HG03175 (cell line): ENCODE measurements at regions not wholly inside any gene's neighbourhood (a gene's known extent, or its start where the extent isn't known, plus 50 kb on each side); places are given as distances from the start of the nearest gene placed in this dataset.

Experiments used
- ATAC-seq: cut with Tn5 transposase; IDR thresholded peaks from one replicate; pipeline ENCODE4 v1.9.1; 2021; ENCODE audit warnings: mild to moderate bottlenecking, moderate library complexity; ENCODE audit not compliant: unreplicated experiment

DNA sequence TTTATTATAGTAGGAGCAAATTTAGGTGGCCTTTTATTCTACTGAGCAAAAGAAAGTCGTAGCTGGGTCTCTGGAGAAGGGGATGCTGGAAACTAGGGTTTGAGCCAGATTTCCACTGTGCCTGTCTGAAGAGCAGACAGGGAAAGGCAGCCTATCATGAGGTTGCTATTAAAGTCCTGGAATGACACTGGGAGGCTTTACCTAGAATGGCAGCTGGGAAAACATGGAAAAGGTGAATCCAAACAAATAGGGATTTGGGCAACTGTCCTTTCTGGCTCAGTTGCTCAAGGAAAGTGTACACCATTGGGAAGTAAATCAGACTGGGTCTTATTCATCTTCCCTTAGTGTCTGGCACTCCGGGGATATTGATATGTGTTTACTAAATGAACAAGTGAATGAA, 154.6 kb downstream of the MTX2 start:
- no peak for ATAC-seq

DNA sequence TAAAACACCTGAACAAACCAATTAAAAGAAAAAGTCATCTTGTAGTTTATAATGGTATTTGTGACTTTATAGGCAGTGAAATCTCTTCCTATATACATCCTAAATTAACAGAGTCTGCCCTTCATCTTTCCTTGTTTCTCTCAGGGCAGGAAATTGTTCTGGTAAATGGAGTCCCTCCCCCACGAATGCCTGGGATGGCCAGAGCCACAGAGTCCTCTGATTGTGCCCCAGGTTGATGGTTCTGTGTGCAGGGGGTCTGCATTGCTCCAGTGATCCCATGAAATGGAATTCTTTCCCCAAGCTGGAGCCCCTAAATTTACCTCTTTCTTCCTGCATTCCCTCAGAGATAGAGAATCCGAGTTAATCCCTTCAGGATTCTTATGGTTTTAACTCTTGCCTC, 155.5 kb downstream of the MTX2 start:
- no peak for ATAC-seq

DNA sequence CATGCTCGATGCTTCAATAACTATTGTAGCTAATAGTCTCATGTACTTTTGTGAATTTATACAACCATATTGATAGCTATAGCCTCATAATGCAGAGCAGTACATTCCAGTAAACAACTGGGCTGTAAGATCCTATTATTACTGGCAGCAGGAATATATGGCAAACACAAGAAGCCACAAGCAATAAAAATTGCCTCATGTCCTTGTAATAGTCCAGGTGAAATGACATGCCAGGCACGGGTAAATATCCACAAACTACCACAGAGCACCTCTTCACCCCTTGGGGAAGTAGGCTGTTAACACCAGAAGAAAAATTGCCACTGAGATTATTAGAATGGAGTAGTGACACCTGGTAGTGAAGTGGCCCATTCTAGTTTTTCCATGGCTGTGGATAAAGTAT, 158.3 kb downstream of the MTX2 start:
- ATAC-seq, result no peak

DNA sequence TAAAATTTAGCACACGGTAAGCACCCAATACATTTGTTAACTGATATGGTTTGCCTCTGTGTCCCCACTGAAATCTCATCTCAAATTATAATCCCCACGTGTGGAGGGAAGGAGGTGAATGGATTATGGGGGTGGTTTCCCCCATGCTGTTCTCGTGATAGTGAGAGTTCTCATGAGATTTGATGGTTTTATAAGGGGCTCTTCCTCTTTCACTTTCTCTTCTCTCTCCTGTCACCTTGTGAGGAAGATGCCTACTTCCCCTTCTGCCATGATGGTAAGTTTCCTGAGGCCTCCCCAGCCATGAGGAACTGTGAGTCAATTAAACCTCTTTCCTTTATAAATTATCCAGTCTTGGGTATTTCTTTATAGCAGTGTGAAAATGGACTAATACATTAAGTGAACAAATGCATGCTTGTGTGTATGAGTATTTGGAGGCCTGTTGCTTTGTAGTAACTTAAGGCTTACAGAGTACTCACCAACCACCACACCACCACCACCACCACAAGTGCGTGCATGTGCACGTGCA, 159.8 kb downstream of the MTX2 start:
- peak; percentile 58 for ATAC-seq

DNA sequence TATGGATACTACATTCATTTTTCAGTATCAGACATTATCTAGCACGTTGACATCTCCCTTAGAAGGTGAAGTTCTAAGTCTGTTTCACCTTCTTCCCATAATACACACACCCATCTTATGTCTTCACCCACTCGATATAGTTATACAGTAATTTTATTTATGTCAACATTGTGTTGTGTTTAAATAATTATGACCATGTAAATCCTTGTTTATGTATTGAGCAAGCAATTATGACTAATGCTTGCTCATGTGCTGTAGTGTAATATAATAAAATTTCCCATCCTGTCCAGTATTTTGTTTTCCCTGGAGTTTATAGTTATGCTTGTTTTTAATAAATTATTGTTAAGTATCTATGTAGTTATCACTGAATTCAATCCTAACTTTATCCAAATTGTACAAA, 163.2 kb downstream of the MTX2 start:
- ATAC-seq, result no peak

DNA sequence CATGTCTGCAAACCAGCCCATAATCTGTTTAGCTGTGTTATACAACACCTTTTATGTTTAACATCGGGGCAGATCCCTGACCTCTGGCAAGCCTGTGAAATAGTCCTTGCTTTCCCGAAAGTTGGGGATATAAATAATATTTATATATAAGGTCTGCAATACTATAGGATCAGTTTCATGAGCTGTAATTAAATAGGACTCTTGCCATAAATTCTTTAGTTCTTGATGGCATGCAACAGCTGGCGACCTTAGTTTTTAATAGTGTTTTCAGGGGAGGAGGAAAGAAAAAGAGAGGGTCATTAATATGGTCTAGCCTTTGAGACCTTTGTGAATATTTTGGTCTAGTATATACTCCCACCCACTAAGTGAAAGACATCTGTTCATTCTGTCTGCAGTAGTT, 166.5 kb downstream of the MTX2 start:
- no peak for ATAC-seq

DNA sequence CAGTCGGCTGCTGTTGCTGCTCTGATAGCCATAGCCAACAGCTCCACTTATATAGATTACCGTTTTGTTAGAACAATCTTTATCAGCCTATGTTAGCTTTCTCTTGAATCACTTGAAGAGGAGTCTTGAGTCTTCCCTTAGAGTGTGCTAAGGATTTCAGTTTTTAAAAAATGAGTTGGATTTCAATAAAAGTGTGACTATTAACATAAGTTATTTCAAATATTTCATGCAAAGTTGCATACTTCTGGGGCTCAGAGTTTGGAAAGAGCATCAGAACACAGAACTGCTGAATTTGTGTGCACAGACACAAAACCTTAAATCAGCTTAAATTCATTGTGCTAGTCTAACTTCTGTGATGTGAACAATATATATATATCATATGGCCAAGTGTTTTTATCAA, 174.7 kb downstream of the MTX2 start:
- no peak for ATAC-seq

DNA sequence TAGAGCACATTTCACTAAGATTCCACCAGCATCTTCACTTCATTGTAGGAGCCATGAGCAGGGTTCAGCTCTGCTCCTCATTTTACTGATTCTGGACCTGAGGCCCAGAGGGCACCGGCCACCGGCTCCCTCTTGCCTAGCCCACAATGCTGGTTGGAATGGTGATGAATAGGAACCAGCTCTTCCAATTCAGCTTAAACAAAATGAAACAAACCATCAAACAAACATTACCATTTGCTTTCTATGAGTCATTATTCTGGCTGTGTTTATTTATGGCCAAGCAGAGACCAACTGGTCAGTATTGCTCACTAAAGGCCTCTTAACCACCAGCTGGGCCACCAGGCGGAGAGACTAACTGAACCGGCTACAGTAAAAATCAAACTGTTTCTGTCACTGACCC, 176.7 kb downstream of the MTX2 start:
- ATAC-seq, result no peak

DNA sequence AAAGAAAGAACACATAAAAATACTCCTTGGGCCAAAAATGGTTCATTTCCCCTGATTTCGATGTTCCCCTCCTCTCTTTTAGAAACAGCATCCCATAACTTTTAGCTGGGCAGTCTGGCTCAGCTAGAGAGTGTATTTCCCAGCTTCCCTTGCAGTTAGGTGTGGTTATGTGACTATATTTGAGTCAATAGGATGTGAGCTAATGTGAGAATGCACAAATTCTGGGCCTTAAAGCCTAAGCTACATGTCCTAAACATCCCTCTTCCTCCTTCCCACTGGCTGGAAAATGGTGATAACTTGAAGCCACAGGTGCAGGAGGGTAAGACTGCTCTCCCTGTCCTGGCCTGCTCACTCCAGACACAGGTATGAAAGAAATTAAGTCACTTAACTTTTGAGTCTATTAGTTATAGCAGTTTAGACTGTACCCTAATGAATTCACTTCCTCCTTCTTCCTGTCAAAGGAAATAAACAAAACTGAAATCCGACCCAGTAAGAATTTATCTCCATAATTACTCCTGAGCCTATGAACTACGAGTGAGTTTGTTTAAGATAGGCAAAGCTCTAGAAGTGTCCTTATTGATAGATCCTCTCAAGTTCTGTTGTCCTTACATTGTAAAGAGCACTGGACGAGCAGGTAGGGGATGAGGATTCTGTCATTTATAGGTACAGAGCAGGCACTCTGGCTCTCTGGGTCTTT, 177.6 kb downstream of the MTX2 start:
- ATAC-seq, result no peak

DNA sequence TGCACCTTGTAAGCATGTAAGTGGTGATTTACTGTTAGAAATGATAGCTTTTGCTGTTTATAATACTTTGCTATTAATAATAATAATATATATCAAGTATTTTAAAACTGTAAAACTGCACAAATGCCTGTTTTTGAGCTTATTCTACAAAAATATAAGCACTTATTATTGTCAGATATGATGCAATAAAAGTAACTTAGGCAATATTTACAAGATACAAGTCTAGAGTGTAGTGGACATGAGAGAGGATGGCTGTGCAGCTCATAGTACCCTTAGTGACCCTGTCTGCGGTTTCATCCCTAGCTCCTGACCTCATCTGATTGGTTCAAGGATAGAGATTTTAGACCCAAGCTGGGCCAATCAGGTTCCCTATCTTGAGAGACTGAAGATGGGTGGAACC, 178.4 kb downstream of the MTX2 start:
- no peak for ATAC-seq

DNA sequence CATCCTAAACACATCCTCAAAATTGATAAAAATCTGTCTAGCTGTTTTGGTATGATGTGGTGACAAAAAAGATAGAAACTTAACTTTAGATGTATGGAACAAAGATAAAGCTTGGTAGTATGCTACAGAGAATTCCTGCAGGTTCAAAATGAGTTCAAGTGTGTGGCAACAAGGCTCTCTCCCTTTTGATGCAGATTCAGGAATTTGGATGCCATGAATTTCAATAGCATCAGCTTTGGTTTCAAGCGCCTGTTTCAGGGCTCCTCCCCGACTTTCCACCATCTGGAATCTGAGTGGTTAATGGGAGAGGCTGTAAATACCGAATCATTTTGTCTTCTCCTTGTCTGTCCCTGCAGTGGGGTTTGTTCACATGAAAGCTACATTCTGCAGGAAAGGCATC, 180.6 kb downstream of the MTX2 start:
- ATAC-seq, result no peak

DNA sequence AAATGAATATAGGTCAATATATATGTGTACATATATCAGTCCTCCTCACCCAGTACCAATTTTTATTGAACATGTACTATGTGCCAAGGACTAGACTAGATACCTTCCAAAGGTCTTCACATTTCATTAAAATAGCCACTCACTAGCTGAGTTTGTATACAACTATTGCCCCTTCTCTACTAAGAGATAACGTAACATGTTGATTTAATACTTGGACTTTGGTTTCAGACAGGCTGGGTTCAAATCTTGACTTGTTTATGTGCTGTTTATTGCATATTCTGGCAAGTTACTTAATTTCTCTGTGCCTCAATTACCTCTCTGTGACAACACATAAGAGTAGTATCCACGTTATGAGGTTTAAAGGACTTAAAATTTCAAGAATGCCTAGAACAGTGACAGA, 184.5 kb downstream of the MTX2 start:
- ATAC-seq, result no peak

DNA sequence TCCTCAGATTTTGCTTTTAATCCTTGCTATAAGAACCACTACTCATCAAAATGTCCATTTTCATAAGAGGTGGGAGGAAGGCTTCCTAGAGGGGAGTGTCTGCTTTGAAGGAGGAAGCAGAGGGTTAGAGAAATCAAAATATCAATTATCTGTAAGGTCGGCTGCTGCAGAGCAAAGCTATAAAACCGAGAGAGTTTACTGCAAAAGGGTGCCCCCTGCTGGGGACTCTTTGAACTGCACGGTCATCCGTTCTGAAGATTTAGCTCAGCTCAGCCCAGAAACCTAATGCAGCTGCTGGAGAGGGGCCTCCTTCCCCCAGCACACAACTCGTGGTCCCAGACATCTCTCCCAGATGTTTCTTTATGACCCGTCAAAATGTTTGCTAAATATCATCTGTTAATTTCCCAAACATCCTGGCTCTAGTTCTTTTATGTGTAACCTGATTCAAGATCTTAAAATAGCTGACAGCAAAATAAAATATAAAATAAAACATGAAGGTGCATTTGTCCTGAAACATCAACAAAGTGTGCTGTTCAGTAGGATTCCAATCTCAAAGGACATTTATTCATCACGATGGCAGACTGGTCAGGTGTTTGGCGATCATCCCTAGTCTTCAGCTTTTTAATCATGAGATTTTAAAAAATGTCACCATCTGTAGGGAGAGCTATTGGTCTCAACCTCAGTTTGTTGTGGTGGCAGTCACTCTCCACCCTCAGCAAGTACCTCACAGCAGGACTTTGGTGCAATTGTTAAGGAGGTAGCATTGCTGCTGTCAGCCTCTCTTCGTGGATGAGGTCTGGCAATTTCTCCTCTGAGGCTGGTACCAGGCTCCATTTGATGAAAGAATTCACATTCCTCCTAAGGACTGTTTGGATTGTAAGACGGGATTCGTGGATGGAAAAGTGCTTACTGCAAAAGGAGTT, 185.9 kb downstream of the MTX2 start:
- peak; percentile 73 for ATAC-seq

DNA sequence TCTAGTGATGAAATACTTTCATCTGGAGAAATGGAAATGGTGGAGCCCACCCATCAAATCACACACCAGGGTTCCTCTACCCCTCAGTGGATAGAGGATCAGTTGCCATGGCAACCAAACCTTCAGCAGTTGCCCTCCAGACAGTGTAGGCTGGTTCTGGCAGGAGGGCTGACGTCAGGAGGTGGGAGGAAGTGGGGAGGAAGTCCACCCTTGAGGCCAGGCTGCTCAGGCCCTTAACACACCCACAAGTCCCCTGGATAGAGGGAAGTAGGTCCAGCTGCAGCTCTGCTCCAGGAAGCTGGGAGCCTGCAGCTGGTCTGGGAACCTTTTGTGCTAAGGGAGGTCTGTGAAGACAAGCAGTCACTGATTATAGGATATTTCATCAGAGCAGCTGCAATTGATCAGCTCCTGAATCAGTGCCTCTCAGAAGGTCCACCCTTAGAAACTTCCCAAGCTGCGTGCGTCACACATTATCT, 186.6 kb downstream of the MTX2 start:
- ATAC-seq, result no peak

DNA sequence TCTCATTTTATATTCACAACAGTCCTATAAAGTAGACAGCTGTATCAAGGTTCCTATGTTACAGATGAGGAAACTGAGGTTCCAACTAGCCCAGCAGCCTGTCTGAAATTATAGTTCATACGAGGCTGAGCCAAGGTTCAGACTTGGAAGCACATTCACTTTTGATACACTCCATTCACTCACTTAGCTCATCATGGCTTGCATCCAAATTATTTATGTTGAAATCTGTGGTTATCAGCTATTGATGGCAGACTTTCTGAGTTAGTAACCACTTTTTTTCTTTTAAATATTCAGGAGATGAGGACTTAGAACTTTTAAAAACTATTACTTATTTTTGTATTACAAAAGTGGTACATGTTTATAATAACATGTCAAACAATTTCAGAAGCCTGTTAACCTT, 188.2 kb downstream of the MTX2 start:
- no peak for ATAC-seq

DNA sequence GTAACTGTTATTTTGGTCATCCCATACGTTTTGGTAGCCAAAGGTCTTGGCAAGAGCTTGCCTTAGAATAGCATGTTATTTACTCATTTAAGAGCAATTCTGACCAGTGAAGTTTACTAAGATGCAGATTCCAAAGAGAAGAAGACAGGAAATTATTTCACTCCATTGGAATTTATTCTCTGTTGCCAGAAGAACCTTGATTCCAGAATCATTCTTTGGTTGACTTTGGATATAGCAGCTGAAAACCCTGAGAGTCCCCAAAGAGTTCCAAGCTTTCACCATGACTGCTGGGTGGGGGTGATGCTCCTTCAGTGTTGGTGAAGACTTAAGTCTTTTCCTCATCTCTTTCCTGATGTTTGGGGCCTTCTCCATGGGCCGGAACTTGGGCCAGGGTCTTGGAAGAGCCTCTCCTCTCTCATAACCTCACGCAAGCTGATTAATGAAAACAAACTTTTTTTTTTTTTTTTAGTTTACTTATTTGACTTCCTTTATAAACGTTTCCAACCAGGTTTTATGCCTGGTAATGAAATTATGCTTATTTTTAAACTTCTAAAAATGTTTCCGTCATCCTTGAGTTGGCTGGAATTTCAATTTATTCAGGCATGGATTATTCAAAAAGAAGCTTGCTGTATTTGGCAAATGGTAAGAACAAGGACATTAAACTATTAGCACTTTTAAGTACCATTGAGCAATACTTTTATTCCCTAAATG, 192.0 kb downstream of the MTX2 start:
- ATAC-seq, result no peak

DNA sequence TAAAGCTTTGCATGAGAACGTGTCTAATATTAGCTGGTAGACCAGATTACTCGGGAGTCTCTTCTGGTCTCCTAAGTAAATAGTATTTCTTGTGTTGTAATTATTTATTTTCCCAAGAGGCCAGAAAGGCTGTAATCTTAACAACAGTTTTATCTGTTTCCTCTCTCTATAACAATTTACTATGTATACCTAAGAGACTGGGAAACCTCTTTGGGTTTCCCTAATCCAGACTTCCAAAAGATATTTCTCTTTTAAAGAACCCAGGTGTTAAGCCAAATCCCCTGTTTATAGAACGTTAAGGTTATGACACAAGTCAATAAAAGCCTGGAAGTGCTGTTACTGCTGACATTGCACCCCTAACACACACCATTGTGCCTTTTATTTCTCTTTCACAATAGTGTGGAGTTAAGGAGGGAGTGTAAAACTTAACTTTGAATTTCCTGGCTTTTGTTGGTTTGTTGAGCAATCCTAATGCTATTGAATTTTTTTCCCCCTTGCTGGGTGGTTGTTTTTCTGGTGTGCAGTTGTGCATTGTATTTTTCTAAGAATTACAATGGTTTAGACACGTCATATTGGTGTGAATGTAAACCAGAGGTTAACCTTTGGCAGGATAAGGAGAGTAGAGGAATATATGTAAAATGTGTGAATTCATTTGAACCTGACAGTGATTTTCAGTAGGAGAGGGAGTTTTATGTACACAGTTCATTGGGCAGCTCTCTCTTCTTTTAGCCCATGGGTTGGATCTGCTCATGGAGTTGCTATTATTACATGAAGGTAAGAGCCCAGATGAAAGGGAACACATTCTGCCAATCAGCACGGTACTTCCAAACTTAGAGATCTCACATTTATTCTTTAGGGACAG, 192.8 kb downstream of the MTX2 start:
- ATAC-seq, result no peak

DNA sequence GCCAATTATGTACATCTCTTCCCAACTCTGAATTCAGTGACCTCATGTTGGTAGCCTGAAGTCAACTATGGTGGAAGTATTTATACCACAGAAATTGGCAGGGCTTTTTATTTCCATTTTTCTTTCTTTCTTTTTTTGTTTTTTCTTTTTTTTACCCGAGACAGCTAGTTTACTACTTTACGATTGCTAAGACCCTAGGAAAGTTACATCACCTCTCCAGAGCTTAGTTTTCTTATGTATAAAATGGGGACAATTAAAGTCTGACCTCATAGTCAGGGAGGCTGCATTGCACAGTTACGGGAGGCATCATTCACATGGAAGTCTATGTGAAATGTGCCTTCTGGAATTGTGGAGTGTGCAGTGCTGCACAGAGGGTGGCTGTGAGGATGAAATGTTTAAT, 194.3 kb downstream of the MTX2 start:
- ATAC-seq, result no peak

DNA sequence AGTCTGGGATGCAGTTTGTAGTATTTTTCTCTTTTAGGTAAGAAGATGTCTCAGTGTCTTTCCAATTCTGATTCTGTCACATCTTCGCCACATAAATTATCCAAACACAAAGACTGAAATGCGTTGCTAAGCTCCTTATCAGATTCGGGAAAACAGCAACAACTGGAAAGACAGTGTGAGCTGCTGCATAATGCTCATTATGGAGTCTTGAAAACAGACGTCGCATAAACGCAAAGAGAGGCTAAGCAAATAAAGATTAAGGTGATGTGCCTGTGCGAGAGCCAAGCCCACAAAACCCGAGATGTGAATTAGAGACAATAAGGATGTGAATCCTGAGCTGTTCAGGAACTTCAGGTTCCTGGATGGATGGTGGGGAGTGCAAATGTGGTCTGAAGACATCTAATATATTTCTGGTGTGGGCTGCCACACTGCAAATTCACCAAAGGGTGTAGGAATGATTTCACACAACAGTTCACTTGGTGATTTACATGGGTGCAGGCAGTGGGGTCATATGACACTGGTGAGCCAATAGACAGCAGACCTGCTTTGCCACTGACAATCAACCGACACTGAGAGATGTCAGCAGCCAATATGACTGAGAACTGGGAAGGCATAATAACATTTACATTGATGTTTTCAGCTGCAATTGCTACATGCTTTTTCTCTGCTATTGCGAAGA, 195.8 kb downstream of the MTX2 start:
- no peak for ATAC-seq

DNA sequence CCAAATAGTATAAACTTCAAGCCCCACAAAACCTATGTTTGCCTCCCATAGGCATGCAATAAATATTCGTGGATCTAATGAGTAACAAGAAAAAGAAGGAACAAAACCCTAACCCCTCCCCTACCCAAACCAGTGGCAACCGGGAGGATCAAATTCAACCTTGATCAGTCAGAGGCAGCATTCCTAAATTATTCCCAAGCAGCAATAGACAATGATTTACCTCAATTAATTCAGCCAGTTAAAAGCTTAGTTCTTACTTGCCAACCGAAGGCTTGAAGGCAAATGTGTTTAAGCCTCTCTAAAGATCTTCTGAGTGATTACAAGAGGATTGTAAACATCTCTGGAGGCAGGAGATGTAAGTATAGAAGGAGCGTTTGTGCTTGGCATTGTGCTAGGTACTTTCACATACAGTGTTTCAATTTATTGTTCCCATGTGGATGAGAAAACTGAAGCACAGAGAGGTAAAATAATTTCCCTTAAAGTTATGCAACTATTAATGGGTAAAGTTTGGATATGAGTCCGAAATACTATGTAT, 197.7 kb downstream of the MTX2 start:
- no peak for ATAC-seq
